IPS-NIHi7 (cell line): ENCODE measurements at regions not wholly inside any gene's neighbourhood (a gene's known extent, or its start where the extent isn't known, plus 50 kb on each side); places are given as distances from the start of the nearest gene placed in this dataset.

Experiments
- DNase-seq: peaks from one replicate; pipeline ENCODE4 v3.0.0; 2012; ENCODE audit warnings: mixed read lengths; ENCODE audit errors: extremely low spot score

DNA sequence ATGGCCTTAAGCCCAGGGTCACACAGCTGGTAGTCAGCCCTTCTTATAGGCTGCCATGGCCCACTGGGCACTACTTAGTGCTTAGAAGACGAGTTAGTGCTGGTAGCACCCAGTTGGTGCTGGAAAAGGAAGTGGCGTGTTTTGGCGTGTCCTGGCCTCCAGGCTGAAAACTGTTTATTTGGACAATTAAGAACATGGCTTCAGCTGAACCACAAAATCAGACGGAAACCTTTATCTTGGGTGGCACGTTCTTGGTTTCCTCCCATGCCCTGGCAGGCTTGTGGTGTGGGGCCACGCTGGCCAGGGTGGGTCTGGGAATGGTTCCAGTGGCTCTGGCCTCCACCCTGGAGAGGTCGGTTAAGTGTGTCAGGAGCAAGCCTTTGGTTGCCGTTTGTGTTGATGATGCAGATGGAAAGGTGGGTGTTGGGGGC, 141.5 kb upstream of the HAAO start:
- no peak for DNase-seq

DNA sequence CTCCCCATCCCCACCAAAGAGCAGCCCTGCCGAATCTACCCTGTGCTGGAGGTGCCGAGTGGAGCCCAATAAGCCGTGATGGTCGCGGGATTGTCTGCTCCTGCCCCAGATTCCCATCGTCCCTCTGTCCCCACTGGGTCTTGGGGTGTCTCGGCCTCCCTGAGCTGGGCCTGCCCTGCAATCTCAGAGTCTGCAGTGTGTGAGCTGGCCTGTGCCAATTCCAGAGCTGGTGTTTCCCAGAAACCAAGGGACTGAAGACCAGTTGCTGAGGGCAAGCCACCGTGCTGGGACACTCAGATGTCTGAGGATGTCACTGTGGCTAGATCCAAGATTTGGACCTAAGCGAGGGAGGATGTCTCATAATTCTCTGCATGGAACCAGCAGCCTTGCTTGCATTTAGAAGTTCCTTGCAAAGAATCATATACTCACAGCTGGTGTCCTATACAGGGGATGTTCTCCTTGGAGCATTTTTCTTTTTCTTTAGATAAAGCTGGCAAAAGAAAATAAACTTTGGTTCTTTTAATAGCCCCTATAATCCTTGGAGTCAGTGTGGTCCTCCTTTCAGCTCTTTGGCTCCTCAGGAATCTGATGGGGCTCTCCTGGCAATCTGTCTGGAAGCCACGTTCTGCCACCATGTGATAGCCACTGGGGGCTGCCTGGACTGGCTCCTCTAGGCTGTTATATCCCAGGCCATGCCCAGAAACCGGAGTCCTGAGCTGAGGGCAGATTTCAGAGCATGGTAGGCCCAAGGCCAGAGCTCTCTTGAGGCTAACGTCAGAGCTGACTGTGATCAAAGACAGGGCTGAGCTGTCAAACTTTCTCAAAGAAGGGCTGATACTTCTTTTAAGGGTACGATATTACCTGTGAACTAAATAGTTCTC, 140.1 kb upstream of the HAAO start:
- no peak for DNase-seq

DNA sequence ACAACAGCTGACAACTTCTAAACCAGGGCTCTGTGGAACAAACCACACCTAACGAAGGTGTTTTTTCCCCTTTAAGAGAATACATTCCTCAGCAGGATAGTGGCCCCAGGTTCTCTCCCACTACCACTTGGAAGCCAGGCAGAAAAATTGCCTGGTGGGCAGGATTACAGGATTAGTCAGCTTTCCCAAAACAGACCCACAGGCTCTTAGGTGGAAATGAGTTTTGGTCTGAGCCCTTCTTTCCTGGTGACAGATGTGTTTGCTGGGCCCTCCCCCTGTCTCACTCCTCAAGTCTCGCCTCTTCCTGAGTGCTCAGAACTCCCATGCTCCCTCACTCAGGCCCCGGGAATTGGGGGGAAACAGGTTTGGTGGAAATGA, 139.4 kb upstream of the HAAO start:
- no peak for DNase-seq

DNA sequence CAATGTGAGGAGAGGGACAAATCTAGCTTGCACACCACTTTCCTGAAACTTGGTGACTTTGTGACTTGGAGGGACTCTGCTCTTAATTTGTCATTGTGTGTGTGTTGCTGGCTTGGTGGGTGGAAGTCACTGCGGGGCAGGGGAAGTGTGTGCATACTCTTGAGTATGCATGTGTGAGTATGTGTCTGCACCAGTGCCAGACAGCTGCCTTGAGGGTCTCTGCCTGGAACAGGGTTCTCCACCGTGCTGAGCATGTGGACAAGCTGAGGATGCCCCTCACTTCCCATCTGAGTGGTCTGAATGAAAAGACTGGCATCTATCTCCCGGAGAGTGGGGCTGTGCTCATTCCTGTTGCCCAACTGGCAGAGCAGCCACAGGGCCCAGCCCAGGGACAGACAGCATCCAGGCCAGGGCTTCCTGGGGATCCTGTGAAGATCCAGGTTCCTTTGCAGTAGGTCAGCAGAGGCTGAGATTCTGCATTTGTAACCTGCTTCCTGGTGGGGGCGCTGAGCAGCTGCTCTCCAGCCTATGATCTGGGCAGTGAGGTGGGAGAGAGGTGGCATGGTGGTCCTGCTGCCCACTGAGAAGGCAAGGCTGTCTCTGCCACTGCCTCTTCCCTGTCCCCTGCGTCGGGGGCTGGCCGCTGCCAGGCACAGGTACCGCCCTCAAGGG, 138.9 kb upstream of the HAAO start:
- peak; percentile 82 for DNase-seq

DNA sequence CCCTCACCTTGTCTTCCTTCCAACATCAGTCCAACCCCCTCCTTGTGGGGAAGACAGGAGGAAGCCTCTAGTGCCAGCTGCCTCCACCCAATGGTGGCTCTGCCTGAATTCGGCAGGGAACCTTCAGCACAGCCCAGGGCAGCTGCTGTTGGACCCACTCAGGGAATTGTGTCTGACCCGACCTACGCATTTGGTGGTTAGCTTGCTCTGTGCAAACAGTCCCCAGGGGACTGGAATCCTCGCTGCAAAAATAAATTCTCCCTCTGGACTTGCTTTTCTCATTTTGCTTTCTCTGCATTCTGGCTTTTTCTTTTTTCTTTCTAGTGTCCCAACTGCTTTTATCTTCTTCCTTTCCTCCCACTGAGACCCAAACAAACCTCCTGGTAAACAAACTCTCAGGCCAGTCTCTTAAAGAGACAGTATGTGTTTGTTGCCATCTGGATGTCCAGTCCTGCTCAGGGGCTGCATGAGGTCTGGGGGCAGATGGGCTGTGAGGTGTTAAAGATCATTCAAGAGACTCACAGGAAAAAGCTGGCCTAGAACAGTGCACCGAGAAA, 137.7 kb upstream of the HAAO start:
- no peak for DNase-seq

DNA sequence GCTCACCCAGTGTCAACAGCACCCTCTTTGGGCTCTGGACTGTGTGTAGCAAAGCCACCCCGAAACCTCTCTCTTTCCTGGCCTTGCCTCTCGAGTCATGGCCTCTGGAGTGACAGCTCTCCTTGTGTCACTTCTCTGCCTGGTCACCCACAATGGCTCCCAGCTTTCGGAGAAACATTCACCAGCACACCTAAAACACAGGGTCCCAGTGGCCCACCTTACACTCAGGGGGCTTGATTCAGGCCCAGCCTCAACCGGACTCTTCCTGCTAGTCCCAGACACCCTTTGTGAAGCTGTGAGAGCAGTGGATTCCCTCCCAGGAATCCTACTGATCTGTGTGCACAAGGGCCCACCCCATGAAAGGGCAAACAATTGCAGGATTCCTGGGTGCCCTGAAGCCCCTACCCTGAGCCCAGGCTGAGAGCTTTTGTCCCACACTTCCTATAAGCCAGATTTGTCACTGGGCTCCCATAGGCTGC, 137.2 kb upstream of the HAAO start:
- DNase-seq, result no peak

DNA sequence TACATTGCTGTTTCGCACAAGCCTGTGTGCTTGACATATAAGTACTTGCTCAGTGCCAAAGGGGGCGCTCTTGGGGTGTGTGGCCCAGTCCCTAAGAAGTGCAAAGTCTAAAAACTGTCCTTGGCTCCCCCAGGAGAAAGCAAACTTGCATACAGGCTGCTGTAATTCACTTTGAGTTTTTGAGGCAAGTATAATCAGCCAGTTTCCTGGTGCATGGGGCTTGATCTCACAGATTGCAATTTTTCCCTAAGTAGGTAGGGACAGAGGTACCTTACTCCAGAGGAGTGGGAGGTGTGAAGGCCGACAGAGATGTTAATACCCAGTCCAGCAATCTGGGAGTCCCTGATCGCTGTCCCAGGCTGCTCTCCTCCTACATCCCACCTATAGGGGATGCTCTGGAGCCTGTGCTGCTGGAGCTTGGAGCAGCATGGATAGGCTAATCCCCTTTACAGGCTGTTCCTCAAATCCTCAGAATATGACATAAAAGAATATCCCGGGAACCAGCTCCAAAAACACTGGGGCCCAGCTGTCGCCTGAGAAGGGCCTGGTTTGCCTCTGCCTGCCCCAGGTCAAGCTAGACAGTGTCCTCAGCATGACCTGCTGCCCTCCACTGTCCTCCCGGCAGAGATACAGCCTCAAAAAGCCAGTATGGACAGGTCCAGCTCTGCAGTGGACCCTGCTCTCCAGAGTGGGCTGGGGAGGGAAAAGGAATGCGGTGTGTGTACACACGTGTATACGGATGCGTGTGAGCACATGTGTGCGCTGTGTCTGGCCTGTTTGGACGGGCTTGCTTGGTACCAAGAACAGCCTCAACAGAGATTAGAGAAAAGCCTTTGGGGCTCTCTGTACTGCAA, 136.5 kb upstream of the HAAO start:
- peak; percentile 77 for DNase-seq

DNA sequence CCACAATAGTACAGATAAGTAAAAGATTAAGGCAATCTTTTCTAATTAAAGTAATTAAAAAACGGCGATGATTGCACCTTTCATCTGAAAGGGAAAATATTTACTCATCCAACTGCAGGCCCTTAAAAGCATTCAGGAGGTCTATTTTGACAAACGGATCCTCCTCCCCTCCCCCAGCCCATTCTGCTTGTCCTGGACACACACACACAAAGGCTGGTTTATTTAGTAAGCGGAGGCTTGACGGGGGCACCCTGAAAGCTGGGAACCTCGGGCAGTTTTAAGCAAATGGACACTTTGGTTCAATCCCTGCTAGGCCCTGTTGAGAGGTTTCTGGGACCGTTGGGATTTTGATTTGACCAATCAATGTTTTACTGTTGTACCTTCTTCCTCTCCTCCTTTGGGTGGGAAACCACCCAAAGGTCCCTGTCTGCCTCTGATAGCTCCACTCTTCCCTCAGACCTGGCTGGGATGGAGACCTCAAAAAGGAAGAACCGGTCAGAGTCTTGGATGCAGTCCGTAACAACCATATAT, 135.8 kb upstream of the HAAO start:
- no peak for DNase-seq

DNA sequence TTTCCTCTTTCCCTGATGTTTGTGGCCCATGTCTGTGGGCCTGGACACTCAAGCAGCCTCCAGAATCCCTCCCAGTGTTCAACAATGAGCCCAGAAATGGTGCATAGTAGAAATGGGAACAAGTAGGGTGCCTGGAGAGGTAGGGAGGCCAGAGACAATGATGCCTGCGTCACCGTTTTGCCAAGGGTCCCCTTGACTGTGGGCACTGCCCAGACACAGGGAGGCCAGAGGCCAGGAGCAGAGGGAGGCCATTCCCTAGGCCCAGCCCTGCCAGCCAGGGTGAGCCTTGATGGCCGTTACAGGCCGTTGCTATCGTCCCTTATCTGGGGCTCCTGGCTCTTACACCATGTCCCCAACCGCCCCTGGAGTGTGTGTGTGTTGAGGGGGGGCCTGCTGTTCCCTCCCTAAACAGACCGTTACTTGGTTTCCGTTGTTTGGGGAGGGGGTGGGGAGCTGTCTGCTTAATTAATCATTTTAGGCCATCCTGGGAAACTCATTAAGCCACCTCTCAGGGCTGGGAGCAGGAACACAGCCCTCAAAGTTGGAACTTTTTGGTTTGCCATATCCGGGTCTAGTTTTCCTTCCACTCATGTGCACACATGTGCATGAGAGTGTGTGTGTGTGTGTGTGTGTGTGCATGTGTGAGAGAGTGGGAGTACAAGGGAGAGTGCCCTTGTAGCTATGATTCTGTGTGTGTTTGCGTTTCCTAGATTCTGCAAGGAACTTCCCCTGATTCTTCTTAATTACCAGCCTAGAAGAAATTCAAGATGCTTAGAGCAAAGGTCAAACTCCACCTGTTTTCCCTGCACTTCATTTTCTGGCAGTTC, 135.2 kb upstream of the HAAO start:
- no peak for DNase-seq

DNA sequence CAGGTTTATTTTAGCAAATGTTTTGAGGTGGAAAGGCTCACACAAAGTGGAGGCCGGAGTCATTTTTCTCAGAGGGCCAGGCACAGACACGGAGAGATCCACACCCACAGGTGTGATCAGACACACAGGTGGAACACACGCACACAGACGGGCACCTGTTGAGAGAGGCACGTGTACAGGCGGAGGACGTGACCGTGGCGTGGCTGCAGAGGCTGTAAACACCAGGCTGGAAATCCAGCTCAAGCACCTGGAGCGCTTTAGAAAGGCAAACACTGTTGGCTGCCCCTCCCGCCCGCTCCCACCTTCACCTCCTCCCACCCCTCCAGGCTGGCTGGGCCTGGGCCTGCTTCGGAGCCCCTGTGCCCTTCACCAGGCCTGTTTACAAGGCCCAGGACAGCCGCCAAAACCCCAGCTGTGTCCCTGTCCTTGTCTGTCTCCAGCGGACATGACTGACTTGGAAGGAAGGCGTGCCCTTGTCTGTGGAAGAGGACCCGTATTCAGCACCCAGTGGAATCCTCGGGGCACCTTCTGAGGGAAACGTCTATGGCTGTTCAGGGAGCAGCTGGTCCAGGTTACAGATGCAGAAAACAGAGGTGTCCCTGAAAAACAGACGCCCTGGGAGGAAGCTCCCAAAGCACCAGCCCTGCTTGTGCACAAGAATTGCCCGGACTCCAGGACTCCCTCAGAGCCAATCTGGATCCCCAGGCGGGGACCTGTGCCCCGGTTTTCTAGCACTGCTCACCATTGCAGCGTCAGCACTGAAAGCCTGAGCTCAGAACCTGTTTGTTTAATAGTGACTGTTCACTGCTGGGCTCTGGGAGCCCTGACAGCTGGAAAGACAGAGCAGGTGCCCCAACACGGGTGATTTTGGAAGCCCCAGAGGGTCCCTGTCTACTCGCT, 134.3 kb upstream of the HAAO start:
- DNase-seq, result no peak

DNA sequence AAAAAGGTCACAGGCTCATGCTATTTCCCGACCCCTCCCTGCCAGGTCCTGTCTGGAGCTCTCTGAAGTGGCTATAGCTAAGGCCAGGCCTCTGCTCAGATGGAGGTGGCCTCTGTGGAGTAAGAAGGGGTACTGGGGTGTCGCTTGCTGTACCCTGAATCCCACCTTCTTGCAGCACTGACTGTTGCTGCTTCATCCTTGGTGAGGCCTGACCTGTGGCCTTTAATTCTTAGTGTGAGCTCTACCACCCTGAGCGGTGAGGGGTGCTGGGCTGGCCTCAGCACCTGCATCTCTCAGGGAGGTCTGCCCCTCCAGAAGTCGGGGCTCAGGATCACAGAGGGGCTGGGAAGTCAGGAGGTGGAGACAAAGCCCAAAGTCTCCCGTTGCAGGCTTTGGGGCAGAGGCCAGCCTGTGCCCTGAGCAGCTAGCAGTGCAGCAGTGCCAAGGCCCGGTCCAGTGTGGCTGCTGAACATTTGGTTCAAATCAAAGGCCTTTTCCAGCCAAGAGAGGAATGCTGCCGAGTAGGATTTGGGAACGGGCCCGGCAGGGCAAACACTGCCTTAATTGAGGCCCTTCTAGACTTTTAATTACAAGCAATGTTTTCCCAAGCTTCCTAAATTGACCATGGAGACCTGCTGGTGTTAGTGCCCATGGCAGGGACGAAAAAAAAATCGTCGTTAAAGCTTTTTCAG, 133.5 kb upstream of the HAAO start:
- DNase-seq, result no peak

DNA sequence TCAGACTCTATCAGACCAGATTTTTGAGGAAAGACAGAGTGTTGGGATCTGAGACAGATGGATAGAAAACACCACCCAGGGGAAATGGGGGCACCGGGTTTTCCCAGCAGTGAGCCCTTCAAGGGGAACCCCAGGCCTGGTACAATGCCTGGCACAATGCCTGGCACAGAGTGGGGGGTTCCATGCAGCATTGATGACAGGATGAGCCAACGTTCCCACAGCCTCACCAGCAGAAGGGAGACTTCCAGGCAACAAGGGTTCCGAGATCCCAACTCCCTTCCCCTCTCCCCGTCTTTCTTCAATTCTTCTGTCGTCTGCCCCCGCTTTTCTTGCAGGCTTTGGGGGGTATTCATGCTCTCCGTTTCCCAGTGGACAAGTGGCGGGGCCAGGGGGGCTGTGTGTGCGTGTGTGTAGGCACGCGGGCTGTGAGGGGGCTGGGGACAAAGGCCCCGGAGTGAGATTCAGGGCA, 132.1 kb upstream of the HAAO start:
- no peak for DNase-seq

DNA sequence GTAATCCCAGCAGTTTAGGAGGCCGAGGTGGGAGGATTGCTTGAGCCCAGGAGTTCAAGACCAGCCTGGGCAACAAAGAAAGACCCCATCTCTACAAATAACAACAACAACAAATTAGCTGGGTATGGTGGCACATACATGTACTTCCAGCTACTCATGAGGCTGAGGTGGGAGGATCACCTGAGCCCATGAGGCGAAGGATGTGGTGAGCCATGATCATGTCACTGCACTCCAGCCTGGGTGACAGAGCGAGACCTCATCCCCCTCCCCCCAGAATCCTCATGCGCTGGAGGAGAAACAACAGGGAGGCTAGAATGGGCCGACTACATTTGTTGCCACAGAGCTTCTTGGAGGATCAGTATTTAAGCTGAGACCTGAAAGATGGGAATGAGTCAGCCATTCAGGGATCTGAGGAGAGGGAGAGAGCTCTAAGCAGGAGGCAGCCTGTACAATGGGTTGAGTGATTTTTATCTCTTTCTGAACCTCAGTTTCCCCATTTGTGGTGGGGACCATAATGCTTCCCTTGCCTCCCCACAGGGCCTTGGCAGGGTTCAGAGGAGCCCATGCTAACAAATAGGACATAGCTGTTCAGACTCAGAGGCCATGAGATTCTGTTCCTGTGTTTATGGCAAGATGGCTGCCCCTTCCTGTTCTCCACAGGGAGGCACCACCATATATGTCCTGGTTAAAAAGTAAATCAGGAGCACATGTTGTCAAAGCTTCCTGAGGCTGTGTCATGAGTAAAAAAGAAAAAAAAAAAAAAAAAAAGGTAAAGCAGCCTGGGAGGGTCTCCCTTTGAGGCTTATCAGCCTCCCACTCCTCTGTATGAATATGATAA, 131.4 kb upstream of the HAAO start:
- DNase-seq, result no peak

DNA sequence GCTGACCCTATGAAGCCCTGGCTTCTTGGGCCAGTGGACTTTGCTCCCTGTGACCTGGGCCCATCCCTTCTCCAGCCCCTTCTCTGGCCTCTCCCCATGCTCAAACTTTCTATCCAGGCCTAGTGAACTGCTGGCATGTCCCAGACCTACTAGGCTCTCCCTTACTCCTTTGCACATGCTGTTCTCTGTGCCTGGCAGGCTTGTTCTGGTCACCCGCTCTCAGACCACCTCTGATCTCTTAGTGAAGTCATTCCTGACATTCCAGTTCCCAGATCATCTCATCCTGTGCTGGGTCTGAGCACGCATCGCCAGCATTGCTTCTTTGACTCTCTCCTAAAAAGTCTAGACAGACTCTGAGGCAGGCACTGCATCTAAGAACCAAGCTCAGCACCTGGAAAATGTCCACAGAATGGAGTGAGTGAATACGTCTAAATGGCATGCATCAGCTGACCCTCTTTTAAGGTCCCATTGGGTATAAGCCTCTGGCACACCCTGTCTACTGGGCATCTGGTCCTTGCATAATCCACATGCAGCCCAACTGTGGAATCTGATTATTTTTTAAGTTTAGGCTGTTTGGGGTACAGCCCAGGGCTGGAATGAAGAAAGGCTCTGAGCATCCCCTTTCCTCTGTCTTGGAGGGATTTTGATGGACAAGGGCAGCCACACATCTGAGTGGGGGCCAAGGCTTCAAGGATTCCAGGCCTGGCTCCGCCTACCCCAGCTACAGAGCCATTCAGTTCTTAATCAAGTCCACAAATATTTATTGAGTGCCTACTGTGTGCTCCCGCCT, 130.6 kb upstream of the HAAO start:
- DNase-seq, result no peak

DNA sequence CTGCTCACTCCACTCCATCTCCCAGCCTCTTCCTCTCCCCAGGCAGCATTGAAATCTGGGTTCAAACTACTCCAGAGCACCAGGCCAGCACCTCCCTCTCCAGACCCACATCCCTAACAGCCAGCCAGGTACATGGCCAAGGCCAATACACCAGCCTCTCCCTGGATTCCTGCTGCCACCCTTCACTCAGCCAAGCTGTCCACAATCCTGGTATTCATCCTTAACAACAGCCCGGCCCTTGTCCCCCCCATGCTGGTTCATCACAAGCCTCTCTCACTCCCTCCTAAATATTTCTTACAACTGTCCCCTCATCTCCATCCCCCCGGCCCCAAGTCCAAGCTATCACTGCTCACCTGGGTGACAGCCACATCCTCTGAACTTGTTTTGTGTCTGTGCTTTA, 129.9 kb upstream of the HAAO start:
- no peak for DNase-seq

DNA sequence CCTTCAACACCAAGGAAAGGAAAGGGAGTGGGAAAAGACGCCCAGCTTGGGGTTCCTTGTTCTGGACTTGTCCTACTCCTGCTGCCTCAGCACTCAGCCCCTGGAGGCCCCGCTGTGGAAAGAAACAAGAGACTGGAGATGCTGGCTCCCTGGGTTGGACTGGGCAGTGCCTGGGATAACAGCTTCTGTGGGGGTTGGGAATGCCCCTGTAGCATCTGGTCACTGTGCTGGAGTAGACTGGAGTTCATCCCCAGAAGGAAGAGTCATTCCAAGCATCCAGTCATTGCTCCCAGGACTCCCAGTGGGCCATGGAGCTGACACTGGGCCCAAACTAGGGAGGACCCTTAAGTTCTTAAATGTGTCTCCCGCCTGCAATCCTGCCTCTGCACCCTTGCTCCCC, 129.3 kb upstream of the HAAO start:
- DNase-seq, result no peak

DNA sequence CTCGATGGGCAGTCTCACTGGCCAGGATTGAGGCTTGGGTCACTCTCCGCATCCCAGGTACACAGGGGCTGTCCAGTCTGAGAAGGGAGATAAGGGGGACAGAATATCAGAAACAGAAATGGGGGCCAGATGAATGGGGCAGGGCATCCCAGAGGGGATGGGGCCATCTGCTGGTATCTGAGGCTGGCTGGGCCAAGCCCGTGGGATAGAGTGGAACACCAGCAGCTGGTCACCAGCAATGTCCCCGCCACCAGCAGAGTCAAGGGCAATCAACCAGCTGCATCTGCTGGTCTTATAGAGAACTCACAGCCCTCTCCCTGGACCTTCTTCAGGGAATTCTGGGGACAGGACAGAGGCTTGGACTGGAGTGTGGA, 128.8 kb upstream of the HAAO start:
- DNase-seq, result no peak
